HCT116 (cell line): ENCODE measurements at regions not wholly inside any gene's neighbourhood (a gene's known extent, or its start where the extent isn't known, plus 50 kb on each side); places are given as distances from the start of the nearest gene placed in this dataset.

Source experiments
- ATAC-seq: fragments of 200-7000 bp; cut with Tn5 transposase; 2 replicates; pipeline ENCODE4 v1.9.1; 2020; ENCODE audit warnings: mild to moderate bottlenecking, moderate library complexity
- BruUV-seq: library from RNA; stranded (reverse); fragments of 400-500 nt; replicated peaks from 2 replicates; lab custom pipeline; 2021; lab: Mats Ljungman, UMichigan
- CTCF ChIA-PET: fragments of 300-600 bp; sonication (Branson Sonifier 250); formaldehyde crosslinking; loops from one replicate; lab custom pipeline; 2021; ENCODE audit warnings: antibody characterized with exemption; lab: Charles Lee
- POLR2A ChIA-PET: fragments of 300-600, 350-600 bp; sonication (Branson Sonifier 250); formaldehyde crosslinking; loops from one replicate; lab custom pipeline; 2021; ENCODE audit warnings: antibody characterized with exemption; lab: Charles Lee
- RAD21 ChIA-PET, 2 experiments: fragments of 300-600 bp; sonication (Branson Sonifier 250); formaldehyde crosslinking; loops; one replicate each; lab custom pipeline; 2023; ENCODE audit warnings: low total read pairs in 2 of 2; ENCODE audit not compliant: uncharacterized antibody in 2 of 2, unreplicated experiment in 2 of 2, low non-redundant PET in 1 of 2; lab: Charles Lee
- DNase-seq: peaks from one replicate; pipeline ENCODE4 v3.0.0-alpha.2; 2010; ENCODE audit warnings: low read depth, low spot score
- H2AFZ ChIP-seq: fragments of 200-600 bp; shearing (Covaris generic), sonication (generic); 2 replicates; pipeline ENCODE4 v1.6.1; 2017; ENCODE audit warnings: low read depth, mixed run types, mixed read lengths, antibody characterized with exemption, low read length; ENCODE audit not compliant: poor library complexity, severe bottlenecking
- H3K27ac ChIP-seq: 2 replicates; pipeline ENCODE4 v1.5.1; 2012; ENCODE audit warnings: low read depth, low read length
- H3K27me3 ChIP-seq: fragments of 200-600 bp; sonication (generic); 2 replicates; pipeline ENCODE4 v1.6.1; 2016; ENCODE audit warnings: mixed run types, low read length, mixed read lengths; ENCODE audit not compliant: insufficient read depth
- H3K36me3 ChIP-seq, 2 experiments: fragments of 200-500 bp in 1 of 2; fragments of 200-600 bp in 1 of 2; sonication (Bioruptor generic) in 1 of 2; sonication (generic) in 1 of 2; 2 replicates each; pipeline versions ENCODE4 v1.5.1 to v1.6.1; 2014 to 2016; ENCODE audit warnings: low read length in 2 of 2, inconsistent platforms in 1 of 2, mixed read lengths in 1 of 2, mixed run types in 1 of 2; ENCODE audit not compliant: insufficient read depth in 2 of 2, control insufficient read depth in 1 of 2
- H3K4me1 ChIP-seq, 2 experiments: fragments of 200-600 bp in 1 of 2; sonication (generic) in 1 of 2; 2 replicates each; pipeline versions ENCODE4 v1.5.1 to v1.6.1; 2012 to 2017; ENCODE audit warnings: low read length in 2 of 2, inconsistent platforms in 1 of 2, mild to moderate bottlenecking in 1 of 2, mixed read lengths in 1 of 2, mixed run types in 1 of 2, moderate library complexity in 1 of 2; ENCODE audit not compliant: insufficient read depth in 2 of 2, control insufficient read depth in 1 of 2
- H3K4me2 ChIP-seq: fragments of 200-600 bp; sonication (generic); 2 replicates; pipeline ENCODE4 v1.6.1; 2017; ENCODE audit warnings: mixed run types, low read length, mixed read lengths
- H3K4me3 ChIP-seq, 2 experiments: fragments of 200-600 bp in 1 of 2; sonication (generic) in 1 of 2; replicated peaks in 1 of 2; 2 replicates each; pipeline ENCODE4 v1.5.1; 2011 to 2016; ENCODE audit warnings: low read length in 2 of 2, control low read depth in 1 of 2, low read depth in 1 of 2, mild to moderate bottlenecking in 1 of 2, mixed read lengths in 1 of 2, mixed run types in 1 of 2
- H3K79me2 ChIP-seq: fragments of 200-600 bp; sonication (generic); 2 replicates; pipeline ENCODE4 v1.6.1; 2017; ENCODE audit warnings: mild to moderate bottlenecking, mixed run types, low read length, moderate library complexity, mixed read lengths; ENCODE audit not compliant: insufficient read depth
- H3K9ac ChIP-seq: fragments of 200-600 bp; sonication (generic); 2 replicates; pipeline ENCODE4 v1.6.1; 2016; ENCODE audit warnings: low read length, mixed read lengths
- H3K9me2 ChIP-seq: fragments of 200-600 bp; sonication (generic), shearing (Covaris generic); 2 replicates; pipeline ENCODE4 v1.6.1; 2017; ENCODE audit warnings: mixed run types, mild to moderate bottlenecking, moderate library complexity; ENCODE audit not compliant: insufficient read depth
- H3K9me3 ChIP-seq, 2 experiments: fragments of 200-500 bp in 1 of 2; fragments of 200-600 bp in 1 of 2; sonication (Bioruptor generic) in 1 of 2; sonication (generic) in 1 of 2; 2 replicates each; pipeline ENCODE4 v1.6.1; 2014 to 2017; ENCODE audit warnings: low read length in 2 of 2, mixed read lengths in 2 of 2, inconsistent platforms in 1 of 2, low read depth in 1 of 2, mild to moderate bottlenecking in 1 of 2, mixed run types in 1 of 2, moderate library complexity in 1 of 2; ENCODE audit not compliant: control insufficient read depth in 1 of 2, insufficient read depth in 1 of 2
- H4K20me1 ChIP-seq: fragments of 200-600 bp; sonication (generic), shearing (Covaris generic); 2 replicates; pipeline ENCODE4 v1.6.1; 2017; ENCODE audit warnings: mixed run types, mild to moderate bottlenecking, moderate library complexity; ENCODE audit not compliant: insufficient read depth
- CEBPB ChIP-seq: IDR thresholded peaks from 2 replicates; pipeline ENCODE4 v1.6.1; 2012; ENCODE audit warnings: low read depth
- CTCF ChIP-seq, 3 experiments: fragments of 200-600 bp in 1 of 3; sonication (generic) in 1 of 3; IDR thresholded peaks in 2 of 3; conservative IDR thresholded peaks in 1 of 3; 2 replicates each; pipeline ENCODE4 v1.5.1; 2012 to 2017; ENCODE audit warnings: low read depth in 2 of 3, low read length in 2 of 3, antibody characterized with exemption in 1 of 3, borderline replicate concordance in 1 of 3, control low read depth in 1 of 3, mild to moderate bottlenecking in 1 of 3, mixed read lengths in 1 of 3, mixed run types in 1 of 3, moderate library complexity in 1 of 3; ENCODE audit not compliant: insufficient read depth in 1 of 3
- EZH2 ChIP-seq: fragments of 200-600 bp; sonication (generic); IDR thresholded peaks from 2 replicates; pipeline ENCODE4 v1.6.1; 2017; ENCODE audit warnings: antibody characterized with exemption, mixed run types
- JUND ChIP-seq: IDR thresholded peaks from 2 replicates; pipeline ENCODE4 v1.6.1; 2012
- POLR2A ChIP-seq: IDR thresholded peaks from 2 replicates; pipeline ENCODE4 v1.7.0; 2011; ENCODE audit warnings: borderline replicate concordance; ENCODE audit not compliant: insufficient read depth, insufficient read length; ENCODE audit errors: extremely low read depth
- POLR2AphosphoS5 ChIP-seq: IDR thresholded peaks from 2 replicates; pipeline ENCODE4 v1.6.1; 2011; ENCODE audit warnings: mild to moderate bottlenecking, low read depth, low read length, moderate library complexity
- REST ChIP-seq: IDR thresholded peaks from 2 replicates; pipeline ENCODE4 v1.6.1; 2012; ENCODE audit warnings: low read depth
- ZFX ChIP-seq: fragments of 450-650 bp; IDR thresholded peaks from 2 replicates; pipeline ENCODE4 v1.6.1; 2017
- intact Hi-C: fragments of 100-400 bp; cut with micrococcal nuclease; formaldehyde crosslinking; loops from 2 replicates; pipeline ENCODE4 v1.10.0; 2022
- TF ChIP-seq, protein P1 (sequence below): IDR thresholded peaks from 2 replicates; pipeline ENCODE4 v1.6.1; 2011; ENCODE audit warnings: mild to moderate bottlenecking, low read length, moderate library complexity; ENCODE audit not compliant: insufficient replicate concordance; ENCODE audit errors: extremely low read depth

GRCh38 chr21:28663111-28663693, 329.5 kb downstream of the LTN1 start:
- ChIA-PET RAD21 (no interaction called here), POLR2A (no interaction called here)
- intact Hi-C loops: no loop called here
- ATAC-seq (no peak), DNase-seq (no peak)
- H3K9ac ChIP-seq: no peak overlapping the region
- no peaks in the 10 kb centered on the region; a peak in 2 of 4 replicates for H3K9me3 ChIP-seq
- no peak overlapping the region for H3K4me3 ChIP-seq
- BruUV-seq: no TSS peak
- no peaks in the 10 kb centered on the region for H3K9me2 ChIP-seq
- no peaks in the 10 kb centered on the region for H3K79me2 ChIP-seq
- TF ChIP-seq EZH2 (no peak), CTCF (IDR thresholded peaks at IDR 0.05 in 2 of 3, conservative IDR thresholded peaks at IDR 0.05 in 1 of 3; ENCODE audit: borderline replicate concordance in 1 of 3, insufficient read depth in 1 of 3, low read depth in 2 of 3, low read length in 2 of 3) (no peak)
- TF ChIP-seq, protein P1, sequence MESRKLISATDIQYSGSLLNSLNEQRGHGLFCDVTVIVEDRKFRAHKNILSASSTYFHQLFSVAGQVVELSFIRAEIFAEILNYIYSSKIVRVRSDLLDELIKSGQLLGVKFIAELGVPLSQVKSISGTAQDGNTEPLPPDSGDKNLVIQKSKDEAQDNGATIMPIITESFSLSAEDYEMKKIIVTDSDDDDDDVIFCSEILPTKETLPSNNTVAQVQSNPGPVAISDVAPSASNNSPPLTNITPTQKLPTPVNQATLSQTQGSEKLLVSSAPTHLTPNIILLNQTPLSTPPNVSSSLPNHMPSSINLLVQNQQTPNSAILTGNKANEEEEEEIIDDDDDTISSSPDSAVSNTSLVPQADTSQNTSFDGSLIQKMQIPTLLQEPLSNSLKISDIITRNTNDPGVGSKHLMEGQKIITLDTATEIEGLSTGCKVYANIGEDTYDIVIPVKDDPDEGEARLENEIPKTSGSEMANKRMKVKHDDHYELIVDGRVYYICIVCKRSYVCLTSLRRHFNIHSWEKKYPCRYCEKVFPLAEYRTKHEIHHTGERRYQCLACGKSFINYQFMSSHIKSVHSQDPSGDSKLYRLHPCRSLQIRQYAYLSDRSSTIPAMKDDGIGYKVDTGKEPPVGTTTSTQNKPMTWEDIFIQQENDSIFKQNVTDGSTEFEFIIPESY: no peak
- TF ChIP-seq, all 23 proteins: peak for 0
- no peak overlapping the region for H2AFZ ChIP-seq
- H3K27ac ChIP-seq: no peak overlapping the region
- H3K36me3 ChIP-seq: no peaks in the 10 kb centered on the region
- H3K4me2 ChIP-seq: no peak overlapping the region
- no peaks in the 10 kb centered on the region for H3K4me1 ChIP-seq
- H3K27me3 ChIP-seq: no peaks in the 10 kb centered on the region
- CTCF ChIA-PET: no interaction called here
- no peaks in the 10 kb centered on the region for H4K20me1 ChIP-seq

DNA sequence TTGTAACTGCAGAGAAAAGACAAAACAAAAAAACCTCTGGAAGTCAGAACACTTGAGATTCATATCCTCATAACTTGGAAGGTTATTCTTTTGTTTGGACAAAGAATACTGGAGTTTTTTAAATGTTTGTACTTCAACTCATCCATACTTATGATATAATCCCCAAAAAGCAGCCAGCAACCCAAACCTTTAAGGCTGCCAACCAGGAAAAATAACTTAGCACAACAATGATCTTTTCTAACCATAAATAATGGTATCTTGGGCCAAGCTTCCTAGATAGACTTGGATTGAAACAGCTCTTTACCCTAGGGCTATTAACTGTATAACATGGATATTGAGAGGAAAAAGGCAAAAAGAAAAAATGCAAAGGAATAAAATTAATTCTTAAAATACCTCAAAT, 335.1 kb downstream of the LTN1 start:
- Histone ChIP-seq H2AFZ (no peak overlapping the region), H3K4me2 (no peak overlapping the region), H3K9ac (no peak overlapping the region), H3K27ac (no peak overlapping the region), H4K20me1 (no peaks in the 10 kb centered on the region), H3K79me2 (no peaks in the 10 kb centered on the region), H3K4me3 (no peak overlapping the region), H3K9me2 (no peaks in the 10 kb centered on the region), H3K36me3 (no peaks in the 10 kb centered on the region), H3K9me3 (peaks cover 0 to 5% of the 10 kb centered on the region in 2 experiments; a peak in 2 of 4 replicates), H3K27me3 (no peaks in the 10 kb centered on the region), H3K4me1 (no peaks in the 10 kb centered on the region)
- ATAC-seq: no peak
- ChIA-PET POLR2A (no interaction called here), CTCF (no interaction called here), RAD21 (no interaction called here)
- intact Hi-C loops: no loop called here
- no TSS peak for BruUV-seq
- no peak for DNase-seq
- TF ChIP-seq, protein P1: no peak
- no peak for TF ChIP-seq POLR2AphosphoS5
- no peak for TF ChIP-seq JUND
- no peak for TF ChIP-seq POLR2A
- TF ChIP-seq REST: no peak
- TF ChIP-seq CEBPB: no peak
- no peak for TF ChIP-seq ZFX
